SK-N-DZ (cell line): ENCODE measurements at regions not wholly inside any gene's neighbourhood (a gene's known extent, or its start where the extent isn't known, plus 50 kb on each side); places are given as distances from the start of the nearest gene placed in this dataset.
"Not testable (repeated sequence)": the region's sequence is repeated elsewhere in the genome, so short reads cannot be mapped to it uniquely, and the experiment has no call there.

ENCODE experiments used
- DNase-seq: peaks from one replicate; pipeline ENCODE4 v3.0.0-alpha.2; 2015; ENCODE audit warnings: low spot score

- DNase-seq, result no peak
These were observed 162.8 kb downstream of the CGGBP1 start for GRCh38 chr3:87895983-87896382.

GRCh38 chr3:87873136-87873535 lies 185.7 kb downstream of the CGGBP1 start:
- no peak for DNase-seq

- no peak for DNase-seq
These were observed 191.8 kb downstream of the CGGBP1 start for GRCh38 chr3:87867001-87867400.

GRCh38 chr3:87856126-87856525 lies 202.7 kb downstream of the CGGBP1 start:
- no peak for DNase-seq

GRCh38 chr3:87855616-87856015 lies 203.2 kb downstream of the CGGBP1 start:
- no peak for DNase-seq

- no peak for DNase-seq
These were observed 203.6 kb downstream of the CGGBP1 start for GRCh38 chr3:87855211-87855610.

GRCh38 chr3:87848003-87848402 lies 210.8 kb downstream of the CGGBP1 start:
- DNase-seq, result no peak

GRCh38 chr3:87837076-87837475 lies 221.7 kb downstream of the CGGBP1 start:
- no peak for DNase-seq

GRCh38 chr3:87836026-87836425 lies 222.8 kb downstream of the CGGBP1 start:
- no peak for DNase-seq

- DNase-seq, result no peak
These were observed 223.6 kb downstream of the CGGBP1 start for GRCh38 chr3:87835236-87835635.

GRCh38 chr3:87834327-87834726 lies 224.5 kb downstream of the CGGBP1 start:
- no peak for DNase-seq

GRCh38 chr3:87833039-87833377 lies 225.8 kb downstream of the CGGBP1 start:
- DNase-seq, result no peak

- no peak for DNase-seq
These were observed 230.8 kb downstream of the CGGBP1 start for GRCh38 chr3:87828046-87828445.

GRCh38 chr3:87822563-87822962 lies 236.2 kb downstream of the CGGBP1 start:
- DNase-seq, result no peak

- DNase-seq, result not testable (repeated sequence)
These were observed 245.3 kb downstream of the CGGBP1 start for GRCh38 chr3:87813503-87813902.

GRCh38 chr3:87811953-87812352 lies 246.9 kb downstream of the CGGBP1 start:
- DNase-seq, result no peak

- DNase-seq, result no peak
These were observed 248.3 kb downstream of the CGGBP1 start for GRCh38 chr3:87810452-87811016.

GRCh38 chr3:87805670-87806069 lies 253.1 kb downstream of the CGGBP1 start:
- no peak for DNase-seq

- no peak for DNase-seq
These were observed 257.4 kb downstream of the CGGBP1 start for GRCh38 chr3:87801409-87801808.

- DNase-seq, result no peak
These were observed 258.3 kb downstream of the CGGBP1 start for GRCh38 chr3:87800516-87800915.

- no peak for DNase-seq
These were observed 260.2 kb downstream of the CGGBP1 start for GRCh38 chr3:87798567-87798947.

- DNase-seq, result no peak
These were observed 260.8 kb downstream of the CGGBP1 start for GRCh38 chr3:87797872-87798566.

GRCh38 chr3:87796843-87797185 lies 262.0 kb downstream of the CGGBP1 start:
- no peak for DNase-seq
